BJ (cell line): ENCODE measurements at regions not wholly inside any gene's neighbourhood (a gene's known extent, or its start where the extent isn't known, plus 50 kb on each side); places are given as distances from the start of the nearest gene placed in this dataset.

Experiments used
- CTCF ChIA-PET: fragments of 350-600 bp; formaldehyde crosslinking; extraction: SDS; loops from one replicate; lab custom pipeline; 2021; ENCODE audit warnings: antibody characterized with exemption, inconsistent platforms; lab: Yijun Ruan, JAX
- POLR2A ChIA-PET: fragments of 300-600 bp; sonication (Branson Sonifier 250); formaldehyde crosslinking; extraction: SDS; loops from one replicate; lab custom pipeline; 2021; ENCODE audit warnings: antibody characterized with exemption; lab: Charles Lee
- DNase-seq: peaks from one replicate; pipeline ENCODE4 v3.0.0-alpha.2; 2011; ENCODE audit warnings: low read depth
- H3K27me3 ChIP-seq: 2 replicates; pipeline ENCODE4 v1.6.0; 2011; ENCODE audit warnings: low read length; ENCODE audit not compliant: control insufficient read depth, insufficient read depth
- H3K36me3 ChIP-seq: 2 replicates; pipeline ENCODE4 v1.5.1; 2011; ENCODE audit warnings: low read length; ENCODE audit not compliant: control insufficient read depth, insufficient read depth
- H3K4me3 ChIP-seq: 2 replicates; pipeline ENCODE4 v1.5.1; 2011; ENCODE audit warnings: low read depth, mild to moderate bottlenecking, control low read depth, low read length
- TF ChIP-seq, protein P1 (sequence below): IDR thresholded peaks from 2 replicates; pipeline ENCODE4 v1.5.1; 2011; ENCODE audit warnings: low read depth, mild to moderate bottlenecking, control low read depth, inconsistent platforms, low read length, moderate library complexity; ENCODE audit not compliant: insufficient read depth

DNA sequence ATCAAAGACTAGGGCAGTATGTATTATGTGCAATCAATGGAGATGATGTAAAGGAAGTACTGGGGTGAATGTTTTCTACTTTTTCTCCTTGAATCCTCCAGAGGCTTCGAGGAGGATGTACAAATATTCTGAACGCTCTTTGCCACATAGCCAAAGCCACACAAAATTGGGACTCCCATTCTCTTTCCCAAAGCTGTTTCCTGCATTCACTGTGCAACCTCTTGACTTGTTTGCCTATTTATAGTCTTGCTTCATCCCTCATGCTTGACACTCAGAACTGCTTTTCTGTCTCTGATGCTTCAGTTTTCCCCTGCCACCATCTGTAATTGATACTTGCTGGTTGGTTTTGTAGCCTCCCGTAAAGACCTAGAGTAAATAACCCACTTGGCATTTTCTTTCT lies 208.2 kb upstream of the RBMS1 start:
- ChIA-PET CTCF (no interaction called here), POLR2A (no interaction called here)
- Histone ChIP-seq H3K4me3 (no peak overlapping the region), H3K27me3 (no peaks in the 10 kb centered on the region), H3K36me3 (no peaks in the 10 kb centered on the region)
- TF ChIP-seq, protein P1, sequence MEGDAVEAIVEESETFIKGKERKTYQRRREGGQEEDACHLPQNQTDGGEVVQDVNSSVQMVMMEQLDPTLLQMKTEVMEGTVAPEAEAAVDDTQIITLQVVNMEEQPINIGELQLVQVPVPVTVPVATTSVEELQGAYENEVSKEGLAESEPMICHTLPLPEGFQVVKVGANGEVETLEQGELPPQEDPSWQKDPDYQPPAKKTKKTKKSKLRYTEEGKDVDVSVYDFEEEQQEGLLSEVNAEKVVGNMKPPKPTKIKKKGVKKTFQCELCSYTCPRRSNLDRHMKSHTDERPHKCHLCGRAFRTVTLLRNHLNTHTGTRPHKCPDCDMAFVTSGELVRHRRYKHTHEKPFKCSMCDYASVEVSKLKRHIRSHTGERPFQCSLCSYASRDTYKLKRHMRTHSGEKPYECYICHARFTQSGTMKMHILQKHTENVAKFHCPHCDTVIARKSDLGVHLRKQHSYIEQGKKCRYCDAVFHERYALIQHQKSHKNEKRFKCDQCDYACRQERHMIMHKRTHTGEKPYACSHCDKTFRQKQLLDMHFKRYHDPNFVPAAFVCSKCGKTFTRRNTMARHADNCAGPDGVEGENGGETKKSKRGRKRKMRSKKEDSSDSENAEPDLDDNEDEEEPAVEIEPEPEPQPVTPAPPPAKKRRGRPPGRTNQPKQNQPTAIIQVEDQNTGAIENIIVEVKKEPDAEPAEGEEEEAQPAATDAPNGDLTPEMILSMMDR = no peak
- DNase-seq = no peak

DNA sequence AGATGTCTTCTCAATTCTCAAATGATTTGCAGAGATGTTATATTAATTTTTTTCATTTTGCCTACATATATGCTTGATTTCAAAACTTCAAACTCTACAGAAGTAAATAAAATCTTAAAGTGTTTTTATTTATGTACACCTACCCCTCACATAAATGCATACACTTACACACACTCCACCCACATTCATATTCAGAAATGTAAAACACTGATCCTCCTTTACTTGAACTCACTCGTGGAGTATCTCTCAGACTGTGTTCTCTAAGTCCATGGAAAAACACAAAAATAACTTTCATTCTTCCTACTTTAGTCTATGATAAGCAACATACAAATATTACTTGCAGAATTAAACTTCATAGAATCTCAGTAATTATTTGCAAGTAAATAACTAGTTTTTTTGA lies 209.1 kb upstream of the RBMS1 start:
- TF ChIP-seq, protein P1 = no peak
- ChIA-PET POLR2A (no interaction called here), CTCF (no interaction called here)
- Histone ChIP-seq H3K36me3 (no peaks in the 10 kb centered on the region), H3K4me3 (no peak overlapping the region), H3K27me3 (no peaks in the 10 kb centered on the region)
- DNase-seq = no peak

DNA sequence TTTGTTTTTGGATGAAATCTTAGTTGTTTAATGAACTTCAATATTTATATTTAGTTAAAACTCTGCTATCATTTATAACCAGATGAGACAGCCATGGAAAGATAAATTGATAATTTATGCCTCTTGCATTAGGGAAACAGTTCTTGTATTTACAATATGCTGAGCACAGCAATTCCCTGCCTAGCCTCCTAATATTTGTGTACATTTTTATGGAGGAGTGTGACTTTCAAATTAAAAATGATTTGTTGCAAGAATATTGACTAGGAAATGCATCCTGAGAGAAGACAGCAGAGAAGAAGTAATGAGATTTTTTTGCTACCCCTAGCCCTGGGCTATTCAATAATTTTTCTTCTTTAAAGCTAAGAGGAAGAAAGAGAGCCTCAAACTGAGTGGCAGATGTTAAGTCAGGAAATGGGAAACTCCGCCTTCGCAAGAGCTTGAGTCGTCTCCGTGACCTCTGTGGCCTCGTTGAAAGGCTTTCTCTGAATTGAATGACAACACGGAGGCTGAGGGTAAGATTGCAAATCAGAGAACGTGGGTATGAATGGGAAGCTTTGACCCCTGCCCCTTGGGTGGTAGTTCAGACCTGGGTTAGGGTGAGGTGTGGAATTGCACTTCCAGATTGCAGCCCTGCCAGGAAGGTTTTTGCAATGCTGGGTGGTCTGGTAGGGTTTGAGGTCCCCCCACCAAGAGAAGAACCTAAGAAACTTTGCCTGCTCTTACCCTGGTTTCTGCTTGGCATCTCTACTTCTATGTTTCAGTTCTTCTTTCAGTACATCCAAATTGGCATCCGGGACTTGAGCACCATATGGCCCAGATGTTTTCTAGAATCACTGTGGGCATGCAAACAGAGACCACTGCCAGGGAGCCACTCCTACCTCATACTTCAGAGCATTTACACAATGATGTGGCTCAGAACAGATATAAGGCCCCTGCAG lies 210.3 kb upstream of the RBMS1 start:
- POLR2A ChIA-PET = no interaction called here
- DNase-seq = no peak
- no peak overlapping the region for H3K4me3 ChIP-seq

DNA sequence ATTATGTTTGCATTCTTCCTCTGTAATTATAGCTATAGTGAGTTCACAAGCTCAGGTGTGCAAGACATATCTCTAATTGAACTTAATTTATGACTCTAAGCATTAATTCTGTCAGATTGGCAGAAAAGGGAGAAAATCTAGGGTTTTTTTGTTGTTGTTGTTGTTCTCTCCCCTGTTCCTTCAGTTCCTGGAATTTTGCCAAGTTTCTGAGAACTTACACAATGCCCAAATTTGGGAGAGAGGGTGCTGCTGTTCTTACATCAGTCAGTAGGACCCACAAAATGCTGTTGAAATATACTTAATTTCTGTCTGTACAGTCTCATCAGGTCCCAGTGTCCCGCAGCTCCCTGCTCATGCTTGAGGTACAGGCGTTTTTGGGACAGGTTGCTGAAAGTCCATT lies 221.8 kb upstream of the RBMS1 start:
- Histone ChIP-seq H3K27me3 (no peaks in the 10 kb centered on the region), H3K36me3 (no peaks in the 10 kb centered on the region), H3K4me3 (no peak overlapping the region)
- TF ChIP-seq, protein P1 = no peak
- DNase-seq = no peak
- ChIA-PET CTCF (interaction anchor here (0.9 kb wide), 1 partner anchor 161 kb away, joined by 3 read pairs; no protein-coding TSS in a partner anchor), POLR2A (no interaction called here)

More for the DNA sequence above, 210.3 kb upstream of the RBMS1 start:
- TF ChIP-seq, protein P1 = no peak
- no peaks in the 10 kb centered on the region for H3K27me3 ChIP-seq
- H3K36me3 ChIP-seq = no peaks in the 10 kb centered on the region
- CTCF ChIA-PET = interaction anchor here (0.8 kb wide), 2 partner anchors 19 to 267 kb away, joined by 3 read pairs; no protein-coding TSS in a partner anchor

DNA sequence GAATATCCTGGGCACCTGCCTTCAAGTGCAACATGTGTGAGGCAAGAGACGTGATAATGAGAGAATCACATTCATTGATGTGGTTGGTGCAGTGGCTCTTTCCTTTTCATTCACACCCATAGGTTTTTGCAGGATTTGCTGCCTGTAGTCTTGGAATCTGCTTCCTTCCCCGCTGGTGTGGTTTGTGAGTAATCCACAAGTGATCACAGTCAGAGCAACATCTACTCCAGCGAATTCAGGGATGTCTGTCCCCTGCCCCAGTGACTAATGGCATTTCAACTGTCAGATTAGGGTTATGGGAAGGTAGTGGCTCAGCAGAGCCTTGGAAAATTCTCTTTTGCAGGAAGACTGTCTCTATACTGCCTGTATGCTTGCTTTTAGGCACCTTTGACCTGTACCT lies 225.5 kb upstream of the RBMS1 start:
- Histone ChIP-seq H3K27me3 (no peaks in the 10 kb centered on the region), H3K36me3 (no peaks in the 10 kb centered on the region), H3K4me3 (no peak overlapping the region)
- TF ChIP-seq, protein P1 = no peak
- POLR2A ChIA-PET = no interaction called here
- CTCF ChIA-PET = no interaction called here
- no peak for DNase-seq
